ENCODE measurements at regions not wholly inside any gene's neighbourhood (a gene's known extent, or its start where the extent isn't known, plus 50 kb on each side); places are given as distances from the start of the nearest gene placed in this dataset.

DNA sequence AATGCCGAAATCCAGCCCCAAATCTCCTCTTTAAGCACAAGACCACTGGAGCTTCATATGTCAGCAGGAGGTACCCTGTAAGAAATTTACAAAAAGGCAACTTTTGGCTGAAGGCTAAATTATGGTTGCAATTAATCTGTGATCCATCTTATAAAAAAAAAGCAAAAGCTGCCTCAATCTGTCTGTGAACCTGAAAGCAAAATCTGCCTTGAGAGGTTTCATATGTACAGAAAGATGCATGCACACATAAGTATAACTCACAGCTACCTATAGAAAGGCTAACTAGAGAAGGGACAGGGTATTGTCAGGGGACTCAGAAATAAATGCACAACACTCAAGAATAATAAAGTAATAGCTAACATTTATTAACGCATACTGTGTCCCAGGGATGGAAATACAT lies 964.2 kb upstream of the ADGRL2 start:
- no peak overlapping the region for H3K4me3 ChIP-seq (ENCODE audit: low read depth, low read length)
- TF ChIP-seq, protein P1, sequence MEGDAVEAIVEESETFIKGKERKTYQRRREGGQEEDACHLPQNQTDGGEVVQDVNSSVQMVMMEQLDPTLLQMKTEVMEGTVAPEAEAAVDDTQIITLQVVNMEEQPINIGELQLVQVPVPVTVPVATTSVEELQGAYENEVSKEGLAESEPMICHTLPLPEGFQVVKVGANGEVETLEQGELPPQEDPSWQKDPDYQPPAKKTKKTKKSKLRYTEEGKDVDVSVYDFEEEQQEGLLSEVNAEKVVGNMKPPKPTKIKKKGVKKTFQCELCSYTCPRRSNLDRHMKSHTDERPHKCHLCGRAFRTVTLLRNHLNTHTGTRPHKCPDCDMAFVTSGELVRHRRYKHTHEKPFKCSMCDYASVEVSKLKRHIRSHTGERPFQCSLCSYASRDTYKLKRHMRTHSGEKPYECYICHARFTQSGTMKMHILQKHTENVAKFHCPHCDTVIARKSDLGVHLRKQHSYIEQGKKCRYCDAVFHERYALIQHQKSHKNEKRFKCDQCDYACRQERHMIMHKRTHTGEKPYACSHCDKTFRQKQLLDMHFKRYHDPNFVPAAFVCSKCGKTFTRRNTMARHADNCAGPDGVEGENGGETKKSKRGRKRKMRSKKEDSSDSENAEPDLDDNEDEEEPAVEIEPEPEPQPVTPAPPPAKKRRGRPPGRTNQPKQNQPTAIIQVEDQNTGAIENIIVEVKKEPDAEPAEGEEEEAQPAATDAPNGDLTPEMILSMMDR (IDR thresholded peaks at IDR 0.05; ENCODE audit: borderline replicate concordance, insufficient read depth, low read depth, low read length) = no peak

DNA sequence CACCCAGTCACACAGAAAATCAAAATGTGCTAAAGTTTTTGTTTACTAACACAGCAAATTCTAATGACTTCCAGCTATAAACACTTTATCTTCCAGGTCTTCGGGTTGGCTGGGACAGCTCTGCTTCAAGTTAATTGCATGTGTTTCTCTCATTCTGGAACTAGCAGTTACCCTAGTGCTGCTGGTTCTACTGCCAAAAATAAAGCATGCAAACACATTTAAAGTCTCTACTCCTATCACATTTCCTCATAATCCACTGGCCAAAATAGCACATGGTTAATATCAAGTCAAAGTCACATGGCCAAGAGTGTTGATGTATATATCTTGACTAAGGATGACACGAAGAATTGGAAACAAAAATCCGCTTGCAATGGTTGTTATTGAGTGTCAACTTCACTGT lies 973.1 kb upstream of the ADGRL2 start:
- TF ChIP-seq, protein P1 (IDR thresholded peaks at IDR 0.05; ENCODE audit: borderline replicate concordance, insufficient read depth, low read depth, low read length) = no peak
- H3K4me3 ChIP-seq (ENCODE audit: low read depth, low read length) = no peak overlapping the region

DNA sequence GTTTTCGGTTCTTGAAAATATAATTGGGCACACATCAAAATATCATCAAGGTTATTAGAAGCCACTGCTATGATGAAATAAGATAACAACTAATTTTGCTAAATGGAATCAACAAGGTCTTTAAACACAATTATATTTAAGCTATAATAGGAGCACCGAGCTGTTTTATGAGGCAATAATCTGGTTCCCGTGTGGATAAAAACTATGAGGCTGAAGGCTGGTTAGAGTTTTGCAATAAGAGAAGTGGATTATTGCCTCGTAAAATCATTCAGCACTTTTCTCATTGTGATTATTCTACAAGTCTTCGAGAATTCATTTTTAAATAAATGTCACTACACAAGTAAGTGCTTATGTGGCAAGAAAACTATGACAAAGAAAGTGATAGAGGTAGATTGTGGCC lies 975.7 kb upstream of the ADGRL2 start:
- TF ChIP-seq, protein P1 (IDR thresholded peaks at IDR 0.05; ENCODE audit: borderline replicate concordance, insufficient read depth, low read depth, low read length) = no peak
- no peak overlapping the region for H3K4me3 ChIP-seq (ENCODE audit: low read depth, low read length)

DNA sequence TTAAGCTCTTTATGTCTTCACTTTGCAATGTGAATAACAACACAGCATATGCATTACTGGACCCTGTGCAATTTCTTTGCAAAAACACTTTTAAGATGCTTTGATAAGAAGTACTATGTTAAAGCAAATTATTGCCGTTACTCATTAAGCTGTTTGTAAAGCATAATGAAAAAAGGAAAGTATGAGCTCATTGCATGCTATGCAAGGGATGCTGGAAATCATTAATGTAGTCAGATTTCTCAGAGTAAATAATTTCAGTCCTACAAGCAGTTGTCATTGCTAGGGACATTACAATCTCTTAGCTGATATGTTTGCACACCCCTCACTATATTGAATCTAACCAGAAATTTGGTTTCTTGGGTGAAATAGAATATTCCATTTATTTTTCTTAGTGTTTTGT lies 982.5 kb upstream of the ADGRL2 start:
- TF ChIP-seq, protein P1 (IDR thresholded peaks at IDR 0.05; ENCODE audit: borderline replicate concordance, insufficient read depth, low read depth, low read length) = no peak
- no peak overlapping the region for H3K4me3 ChIP-seq (ENCODE audit: low read depth, low read length)

DNA sequence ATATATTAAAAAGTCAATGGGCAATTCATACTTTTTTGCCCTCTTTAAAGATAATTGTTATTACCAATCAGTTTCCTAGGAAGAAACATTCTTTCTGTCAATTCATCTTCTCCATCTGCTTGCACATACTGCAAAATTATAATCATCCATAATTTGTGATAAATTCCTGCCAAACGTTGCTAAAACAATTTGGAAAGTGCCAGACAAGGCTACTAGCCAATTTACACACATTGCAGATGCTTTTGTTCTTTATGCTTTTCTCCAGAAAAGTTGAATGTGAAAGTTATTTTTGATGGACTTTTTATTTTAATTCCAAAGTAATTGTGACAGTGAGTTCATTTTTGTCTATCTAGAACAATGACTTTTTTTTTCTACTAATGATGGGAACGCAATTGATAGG lies 992.8 kb upstream of the ADGRL2 start:
- H3K4me3 ChIP-seq (ENCODE audit: low read depth, low read length) = no peak overlapping the region
- TF ChIP-seq, protein P1 (IDR thresholded peaks at IDR 0.05; ENCODE audit: borderline replicate concordance, insufficient read depth, low read depth, low read length) = no peak

DNA sequence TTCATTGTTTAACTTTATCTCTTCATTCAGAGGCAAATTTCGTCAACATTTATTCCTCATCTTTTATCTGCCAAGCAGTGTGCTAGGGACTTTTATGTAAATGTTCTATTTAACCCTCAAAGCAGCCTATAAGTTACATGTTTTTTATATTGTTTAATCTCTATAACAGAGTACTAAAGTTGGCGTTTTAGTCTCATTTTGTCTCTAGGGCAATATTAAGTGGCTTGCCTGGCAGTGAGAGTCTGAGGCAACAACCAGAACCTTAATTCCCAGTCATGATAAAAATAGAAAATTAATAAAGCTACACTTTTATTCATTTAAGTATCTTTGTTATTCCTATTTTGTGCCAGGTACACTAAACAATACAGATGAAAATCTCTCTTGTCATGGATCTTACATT lies 994.3 kb upstream of the ADGRL2 start:
- H3K4me3 ChIP-seq (ENCODE audit: low read depth, low read length) = no peak overlapping the region
- TF ChIP-seq, protein P1 (IDR thresholded peaks at IDR 0.05; ENCODE audit: borderline replicate concordance, insufficient read depth, low read depth, low read length) = no peak

DNA sequence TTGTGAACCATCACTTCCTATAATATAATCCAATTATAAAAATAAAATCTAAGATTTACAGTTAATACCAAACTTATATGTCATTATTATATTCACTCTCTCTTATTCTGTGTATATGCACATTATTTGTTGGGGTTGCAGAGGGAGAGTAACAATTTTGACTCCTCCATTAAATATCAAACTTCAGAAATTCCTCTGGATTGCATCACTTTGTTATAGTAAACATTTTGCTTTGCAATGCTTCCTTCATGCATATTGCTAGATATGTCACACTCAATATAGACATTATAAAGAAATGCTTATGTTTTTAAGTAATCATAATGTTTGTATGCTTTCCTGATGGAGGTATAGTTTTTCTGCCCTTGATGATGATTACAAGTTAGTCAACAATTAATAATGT lies 999.0 kb upstream of the ADGRL2 start:
- H3K4me3 ChIP-seq (ENCODE audit: low read depth, low read length) = no peak overlapping the region
- TF ChIP-seq, protein P1 (IDR thresholded peaks at IDR 0.05; ENCODE audit: borderline replicate concordance, insufficient read depth, low read depth, low read length) = no peak

Data from GM12875 (cell line).